HepG2 (cell line): ENCODE measurements at regions not wholly inside any gene's neighbourhood (a gene's known extent, or its start where the extent isn't known, plus 50 kb on each side); places are given as distances from the start of the nearest gene placed in this dataset.

Source experiments
- ATAC-seq: fragments of 200-7000 bp; cut with Tn5 transposase; 3 replicates; pipeline ENCODE4 v1.9.1; 2020; ENCODE audit warnings: mild to moderate bottlenecking, moderate library complexity
- BruUV-seq: library from RNA; stranded (reverse); fragments of 400-500 nt; replicated peaks from 2 replicates; lab custom pipeline; 2021; lab: Mats Ljungman, UMichigan
- CTCF ChIA-PET: fragments of 300-600 bp; formaldehyde crosslinking; extraction: SDS; loops from one replicate; lab custom pipeline; 2021; ENCODE audit warnings: low total read pairs, inconsistent platforms, low intra/inter-chr PET ratio; lab: Yijun Ruan, JAX
- POLR2A ChIA-PET: fragments of 350-600 bp; sonication (Branson Sonifier 250); formaldehyde crosslinking; loops from one replicate; lab custom pipeline; 2020; ENCODE audit warnings: antibody characterized with exemption, inconsistent platforms; lab: Yijun Ruan, JAX
- DNase-seq: peaks from one replicate; pipeline ENCODE4 v3.0.0-alpha.2; 2015; ENCODE audit warnings: low spot score
- FAIRE-seq: peaks from 3 replicates; lab custom pipeline; 2011; peaks lifted over from hg19 to GRCh38; lab: Jason Lieb, UNC
- H2AFZ ChIP-seq: one replicate; pipeline ENCODE4 v1.6.1; 2011; ENCODE audit warnings: low read length, inconsistent platforms
- H3K27ac ChIP-seq: fragments of 300-600 bp; 3 replicates; pipeline ENCODE4 v1.8.0; 2011; ENCODE audit warnings: mixed run types, mild to moderate bottlenecking, mixed read lengths, low read length, inconsistent platforms; ENCODE audit not compliant: insufficient read depth; ENCODE audit errors: extremely low read length
- H3K27me3 ChIP-seq, 2 experiments: fragments of 200-600 bp in 1 of 2; 2 replicates in 1 of 2; 3 replicates in 1 of 2; pipeline versions ENCODE4 v1.6.0 to v1.8.0; 2011; ENCODE audit warnings: low read length in 2 of 2, mild to moderate bottlenecking in 2 of 2, moderate library complexity in 2 of 2, inconsistent platforms in 1 of 2; ENCODE audit not compliant: insufficient read depth in 2 of 2, control insufficient read depth in 1 of 2
- H3K36me3 ChIP-seq, 2 experiments: fragments of 200-600 bp in 1 of 2; replicated peaks in 1 of 2; 2 replicates in 1 of 2; 3 replicates in 1 of 2; pipeline versions ENCODE4 v1.5.1 to v1.8.0; 2011; ENCODE audit warnings: low read length in 2 of 2, inconsistent platforms in 1 of 2; ENCODE audit not compliant: insufficient read depth in 2 of 2, control insufficient read depth in 1 of 2
- H3K4me1 ChIP-seq: 2 replicates; pipeline ENCODE4 v1.5.1; 2012; ENCODE audit warnings: low read length, inconsistent platforms; ENCODE audit not compliant: insufficient read depth
- H3K4me2 ChIP-seq: 2 replicates; pipeline ENCODE4 v1.6.0; 2011; ENCODE audit warnings: low read depth, low read length, inconsistent platforms
- H3K4me3 ChIP-seq, 3 experiments: fragments of 200-600 bp in 1 of 3; sonication (generic), shearing (Covaris generic) in 1 of 3; replicated peaks in 1 of 3; 2 replicates each; pipeline ENCODE4 v1.5.1; 2011 to 2016; ENCODE audit warnings: low read length in 3 of 3, inconsistent platforms in 2 of 3, low read depth in 2 of 3, mild to moderate bottlenecking in 2 of 3, control low read depth in 1 of 3, mixed read lengths in 1 of 3; ENCODE audit not compliant: insufficient read depth in 1 of 3
- H3K79me2 ChIP-seq: one replicate; pipeline ENCODE4 v1.6.1; 2011; ENCODE audit warnings: low read length, inconsistent platforms; ENCODE audit not compliant: insufficient read depth
- H3K9ac ChIP-seq: 2 replicates; pipeline ENCODE4 v1.6.0; 2011; ENCODE audit warnings: mild to moderate bottlenecking, low read depth, low read length, inconsistent platforms; ENCODE audit not compliant: insufficient read depth
- H3K9me3 ChIP-seq: 2 replicates; pipeline ENCODE4 v1.5.1; 2012; ENCODE audit warnings: mild to moderate bottlenecking, low read length
- H4K20me1 ChIP-seq: 2 replicates; pipeline ENCODE4 v1.6.0; 2011; ENCODE audit warnings: inconsistent platforms, mild to moderate bottlenecking, low read length, moderate library complexity; ENCODE audit not compliant: insufficient read depth
- HDAC6 ChIP-seq: fragments of 200-600 bp; sonication (generic); IDR thresholded peaks from 2 replicates; pipeline ENCODE4 v1.7.0; 2017; ENCODE audit warnings: mild to moderate bottlenecking, antibody characterized with exemption, low read length, low read depth
- MIXL1 ChIP-seq: IDR thresholded peaks from 2 replicates; pipeline ENCODE4 v1.6.1; 2016
- MLLT10 ChIP-seq: sonication (generic); formaldehyde crosslinking; IDR thresholded peaks from 2 replicates; pipeline ENCODE4 v1.4.0; 2020; ENCODE audit warnings: missing genetic modification reagents
- NKX3-1 ChIP-seq: sonication (generic); formaldehyde crosslinking; IDR thresholded peaks from 2 replicates; pipeline ENCODE4 v1.5.0; 2020; ENCODE audit warnings: missing genetic modification reagents
- PAX8 ChIP-seq: sonication (generic); formaldehyde crosslinking; IDR thresholded peaks from 2 replicates; pipeline ENCODE4 v1.8.0; 2022; ENCODE audit warnings: mild to moderate bottlenecking, missing genetic modification reagents, borderline replicate concordance
- SMAD9 ChIP-seq: sonication (generic); formaldehyde crosslinking; IDR thresholded peaks from 2 replicates; pipeline ENCODE4 v1.5.1; 2020; ENCODE audit warnings: mild to moderate bottlenecking, missing genetic modification reagents
- ZKSCAN1 ChIP-seq: fragments of 150-350 bp; IDR thresholded peaks from 2 replicates; pipeline ENCODE4 v1.6.1; 2014; ENCODE audit warnings: low read length
- ZNF138 ChIP-seq: sonication (generic); formaldehyde crosslinking; IDR thresholded peaks from 2 replicates; pipeline ENCODE4 v1.5.0; 2020; ENCODE audit warnings: mild to moderate bottlenecking, low read depth, missing genetic modification reagents
- ZNF253 ChIP-seq: sonication (generic); formaldehyde crosslinking; IDR thresholded peaks from 2 replicates; pipeline ENCODE4 v1.8.0; 2022; ENCODE audit warnings: mild to moderate bottlenecking, missing genetic modification reagents, borderline replicate concordance
- ZNF639 ChIP-seq: conservative IDR thresholded peaks from 2 replicates; pipeline ENCODE4 v1.6.1; 2018; ENCODE audit warnings: missing genetic modification reagents
- ZNF879 ChIP-seq: sonication (generic); formaldehyde crosslinking; IDR thresholded peaks from 2 replicates; pipeline ENCODE4 v1.8.1; 2023; ENCODE audit warnings: missing genetic modification reagents
- WGBS: methylation state at CpG from one replicate; pipeline ENCODE4 v1.1.6; 2017; ENCODE audit warnings: low lambda C conversion rate; 5-methylcytosine and 5-hydroxymethylcytosine counted together
- in situ Hi-C: cut with HindIII; loops from 2 replicates; pipeline ENCODE4 v1.10.0; 2017; ENCODE audit warnings: low pct_unique_long_range_greater_than_20kb; ENCODE audit not compliant: extremely low pct_ligation_motif_present
- intact Hi-C: fragments of 100-400 bp; cut with micrococcal nuclease; formaldehyde crosslinking; loops from one replicate; pipeline ENCODE4 v1.10.0; 2022; ENCODE audit not compliant: unreplicated experiment
- TF ChIP-seq, protein P1 (sequence below): sonication (generic); formaldehyde crosslinking; IDR thresholded peaks from 2 replicates; pipeline ENCODE4 v1.4.0; 2020; ENCODE audit warnings: missing genetic modification reagents
- TF ChIP-seq, protein P2 (sequence below): sonication (generic); formaldehyde crosslinking; IDR thresholded peaks from 2 replicates; pipeline ENCODE4 v1.4.0; 2020; ENCODE audit warnings: missing genetic modification reagents, borderline replicate concordance
- TF ChIP-seq, protein P3 (sequence below): sonication (generic); formaldehyde crosslinking; IDR thresholded peaks from 2 replicates; pipeline ENCODE4 v1.4.0; 2020; ENCODE audit warnings: missing genetic modification reagents

GRCh38 chr11:25908726-25909125 is 423.2 kb upstream of the ANO3 start:
- H3K4me2 ChIP-seq, result no peak overlapping the region
- FAIRE-seq, result no peak
- no peak for ATAC-seq
- no peak overlapping the region for H3K4me3 ChIP-seq
- no peak for DNase-seq
- BruUV-seq, result no TSS peak
- no peak overlapping the region for H3K9ac ChIP-seq
- no peak overlapping the region for H3K27ac ChIP-seq
- POLR2A ChIA-PET, result no interaction called here
- intact Hi-C loops, result no loop called here
- CTCF ChIA-PET, result no interaction called here
- WGBS, result 2% methylated on average over 2 of the region's 2 CpGs
- no peak for TF ChIP-seq ZNF253
- TF ChIP-seq, all 625 proteins: peak for 0
- no peaks in the 10 kb centered on the region for H3K4me1 ChIP-seq
- no peaks in the 10 kb centered on the region for H3K79me2 ChIP-seq
- H3K27me3 ChIP-seq, result no peaks in the 10 kb centered on the region
- no peaks in the 10 kb centered on the region for H4K20me1 ChIP-seq
- no peaks in the 10 kb centered on the region for H3K36me3 ChIP-seq
- H2AFZ ChIP-seq, result no peak overlapping the region
- in situ Hi-C loops, result no loop called here
- H3K9me3 ChIP-seq, result no peaks in the 10 kb centered on the region

GRCh38 chr11:25910086-25910485 is 421.8 kb upstream of the ANO3 start:
- Histone ChIP-seq H3K9me3 (peaks cover 7% of the 10 kb centered on the region; the same call in 1 of the 2 replicates), H3K36me3 (no peaks in the 10 kb centered on the region), H2AFZ (no peak overlapping the region), H3K4me3 (no peak overlapping the region), H3K4me1 (no peaks in the 10 kb centered on the region), H4K20me1 (no peaks in the 10 kb centered on the region), H3K4me2 (no peak overlapping the region), H3K27ac (no peak overlapping the region), H3K79me2 (no peaks in the 10 kb centered on the region)
- no TSS peak for BruUV-seq
- ATAC-seq (no peak), FAIRE-seq (no peak)
- POLR2A ChIA-PET, result no interaction called here
- 0% methylated on average over 1 of the region's 1 CpG for WGBS
- TF ChIP-seq SMAD9 (CRISPR knock-in tag) (no peak), NKX3-1 (CRISPR knock-in tag) (no peak), MLLT10 (CRISPR knock-in tag) (no peak), ZNF639 (no peak), MIXL1 (no peak), ZNF879 (no peak), ZKSCAN1 (no peak), HDAC6 (no peak), PAX8 (CRISPR knock-in tag) (no peak), ZNF138 (CRISPR knock-in tag) (no peak)
- TF ChIP-seq, protein P1, sequence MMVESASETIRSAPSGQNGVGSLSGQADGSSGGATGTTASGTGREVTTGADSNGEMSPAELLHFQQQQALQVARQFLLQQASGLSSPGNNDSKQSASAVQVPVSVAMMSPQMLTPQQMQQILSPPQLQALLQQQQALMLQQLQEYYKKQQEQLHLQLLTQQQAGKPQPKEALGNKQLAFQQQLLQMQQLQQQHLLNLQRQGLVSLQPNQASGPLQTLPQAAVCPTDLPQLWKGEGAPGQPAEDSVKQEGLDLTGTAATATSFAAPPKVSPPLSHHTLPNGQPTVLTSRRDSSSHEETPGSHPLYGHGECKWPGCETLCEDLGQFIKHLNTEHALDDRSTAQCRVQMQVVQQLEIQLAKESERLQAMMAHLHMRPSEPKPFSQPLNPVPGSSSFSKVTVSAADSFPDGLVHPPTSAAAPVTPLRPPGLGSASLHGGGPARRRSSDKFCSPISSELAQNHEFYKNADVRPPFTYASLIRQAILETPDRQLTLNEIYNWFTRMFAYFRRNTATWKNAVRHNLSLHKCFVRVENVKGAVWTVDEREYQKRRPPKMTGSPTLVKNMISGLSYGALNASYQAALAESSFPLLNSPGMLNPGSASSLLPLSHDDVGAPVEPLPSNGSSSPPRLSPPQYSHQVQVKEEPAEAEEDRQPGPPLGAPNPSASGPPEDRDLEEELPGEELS, result no peak
- TF ChIP-seq, protein P2, sequence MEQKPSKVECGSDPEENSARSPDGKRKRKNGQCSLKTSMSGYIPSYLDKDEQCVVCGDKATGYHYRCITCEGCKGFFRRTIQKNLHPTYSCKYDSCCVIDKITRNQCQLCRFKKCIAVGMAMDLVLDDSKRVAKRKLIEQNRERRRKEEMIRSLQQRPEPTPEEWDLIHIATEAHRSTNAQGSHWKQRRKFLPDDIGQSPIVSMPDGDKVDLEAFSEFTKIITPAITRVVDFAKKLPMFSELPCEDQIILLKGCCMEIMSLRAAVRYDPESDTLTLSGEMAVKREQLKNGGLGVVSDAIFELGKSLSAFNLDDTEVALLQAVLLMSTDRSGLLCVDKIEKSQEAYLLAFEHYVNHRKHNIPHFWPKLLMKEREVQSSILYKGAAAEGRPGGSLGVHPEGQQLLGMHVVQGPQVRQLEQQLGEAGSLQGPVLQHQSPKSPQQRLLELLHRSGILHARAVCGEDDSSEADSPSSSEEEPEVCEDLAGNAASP (CRISPR knock-in tag), result no peak
- TF ChIP-seq, protein P3, sequence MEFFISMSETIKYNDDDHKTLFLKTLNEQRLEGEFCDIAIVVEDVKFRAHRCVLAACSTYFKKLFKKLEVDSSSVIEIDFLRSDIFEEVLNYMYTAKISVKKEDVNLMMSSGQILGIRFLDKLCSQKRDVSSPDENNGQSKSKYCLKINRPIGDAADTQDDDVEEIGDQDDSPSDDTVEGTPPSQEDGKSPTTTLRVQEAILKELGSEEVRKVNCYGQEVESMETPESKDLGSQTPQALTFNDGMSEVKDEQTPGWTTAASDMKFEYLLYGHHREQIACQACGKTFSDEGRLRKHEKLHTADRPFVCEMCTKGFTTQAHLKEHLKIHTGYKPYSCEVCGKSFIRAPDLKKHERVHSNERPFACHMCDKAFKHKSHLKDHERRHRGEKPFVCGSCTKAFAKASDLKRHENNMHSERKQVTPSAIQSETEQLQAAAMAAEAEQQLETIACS (CRISPR knock-in tag), result no peak
- TF ChIP-seq, all 625 proteins: peak for 0
- no peak overlapping the region for H3K9ac ChIP-seq
- H3K27me3 ChIP-seq, result no peaks in the 10 kb centered on the region
- intact Hi-C loops, result no loop called here
- DNase-seq, result no peak
- CTCF ChIA-PET, result no interaction called here
- in situ Hi-C loops, result no loop called here
